ENCODE measurements at regions not wholly inside any gene's neighbourhood (a gene's known extent, or its start where the extent isn't known, plus 50 kb on each side); places are given as distances from the start of the nearest gene placed in this dataset.

DNA sequence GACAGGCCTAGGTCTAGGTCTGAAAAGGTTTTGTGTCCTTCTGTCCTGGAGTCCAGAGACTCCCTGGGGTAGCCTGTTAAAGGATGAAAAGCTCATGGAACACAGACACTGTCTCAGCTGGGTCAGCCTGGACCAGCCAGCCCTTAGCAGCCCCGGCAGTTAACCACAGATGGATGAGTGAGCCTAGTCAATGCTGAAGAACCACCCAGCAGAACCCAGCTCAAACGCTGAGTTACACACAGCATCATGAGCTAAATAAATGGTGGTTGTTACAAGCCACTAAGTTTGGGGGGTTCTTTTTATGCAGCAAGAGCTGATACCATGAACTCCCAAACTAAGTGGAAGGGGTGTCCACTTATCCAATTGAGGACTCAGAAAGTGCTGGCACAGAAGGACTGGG is 472.8 kb upstream of the PROK2 start:
- FAIRE-seq (no peak), DNase-seq (ENCODE audit: insufficient read length, low spot score) (no peak)
- TF ChIP-seq POLR2AphosphoS5 (IDR thresholded peaks at IDR 0.05; ENCODE audit: low read depth, low read length) (no peak), TAF1 (IDR thresholded peaks at IDR 0.05; ENCODE audit: low read depth, low read length) (no peak), SPI1 (IDR thresholded peaks at IDR 0.05; ENCODE audit: low read depth, low read length) (no peak), POLR2A (IDR thresholded peaks at IDR 0.05; ENCODE audit: low read depth, low read length) (no peak), PAX5 (IDR thresholded peaks at IDR 0.05; ENCODE audit: insufficient read depth, low read length, severe bottlenecking) (no peak)

GRCh38 chr3:72257203-72257602 is 472.3 kb upstream of the PROK2 start:
- FAIRE-seq = no peak
- DNase-seq (ENCODE audit: insufficient read length, low spot score) = no peak
- TF ChIP-seq SPI1 (IDR thresholded peaks at IDR 0.05; ENCODE audit: low read depth, low read length) = no peak
- no peak for TF ChIP-seq TAF1 (IDR thresholded peaks at IDR 0.05; ENCODE audit: low read depth, low read length)
- TF ChIP-seq POLR2A (IDR thresholded peaks at IDR 0.05; ENCODE audit: low read depth, low read length) = no peak
- no peak for TF ChIP-seq PAX5 (IDR thresholded peaks at IDR 0.05; ENCODE audit: insufficient read depth, low read length, severe bottlenecking)

DNA sequence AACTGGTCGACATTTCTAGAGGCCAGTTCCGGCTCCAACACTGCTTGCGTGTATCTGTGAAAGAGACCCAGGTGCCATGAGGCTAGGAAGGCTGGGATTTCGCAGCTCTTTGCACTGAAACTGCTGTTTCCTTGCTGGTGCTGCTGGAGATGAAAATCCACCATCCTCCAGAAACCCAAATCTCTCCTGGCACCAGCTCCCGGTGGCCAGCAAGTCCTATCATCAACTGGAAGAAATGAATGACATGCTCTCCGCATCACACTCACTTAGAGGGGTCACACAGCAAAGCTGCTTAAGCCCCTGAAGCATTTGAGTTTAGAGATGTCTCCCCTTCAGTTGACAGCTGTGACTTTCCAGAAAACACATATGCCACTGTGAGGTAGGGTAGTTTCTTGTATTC is 471.8 kb upstream of the PROK2 start:
- FAIRE-seq (no peak), DNase-seq (ENCODE audit: insufficient read length, low spot score) (no peak)
- TF ChIP-seq PAX5 (IDR thresholded peaks at IDR 0.05; ENCODE audit: insufficient read depth, low read length, severe bottlenecking) = no peak
- no peak for TF ChIP-seq POU2F2 (IDR thresholded peaks at IDR 0.05; ENCODE audit: low read depth, low read length)
- no peak for TF ChIP-seq POLR2A (IDR thresholded peaks at IDR 0.05; ENCODE audit: low read depth, low read length)
- TF ChIP-seq TAF1 (IDR thresholded peaks at IDR 0.05; ENCODE audit: low read depth, low read length) = no peak
- no peak for TF ChIP-seq POLR2AphosphoS5 (IDR thresholded peaks at IDR 0.05; ENCODE audit: low read depth, low read length)
- no peak for TF ChIP-seq SPI1 (IDR thresholded peaks at IDR 0.05; ENCODE audit: low read depth, low read length)

- no peak for DNase-seq (ENCODE audit: insufficient read length, low spot score)
- TF ChIP-seq POU2F2 (IDR thresholded peaks at IDR 0.05; ENCODE audit: low read depth, low read length) (no peak), SPI1 (IDR thresholded peaks at IDR 0.05; ENCODE audit: low read depth, low read length) (no peak), PAX5 (IDR thresholded peaks at IDR 0.05; ENCODE audit: insufficient read depth, low read length, severe bottlenecking) (no peak), POLR2A (IDR thresholded peaks at IDR 0.05; ENCODE audit: low read depth, low read length) (no peak), POLR2AphosphoS5 (IDR thresholded peaks at IDR 0.05; ENCODE audit: low read depth, low read length) (no peak), TAF1 (IDR thresholded peaks at IDR 0.05; ENCODE audit: low read depth, low read length) (no peak)
- peak; percentile 64 for FAIRE-seq
Measured at GRCh38 chr3:72255791-72256559, 471.0 kb upstream of the PROK2 start.

GRCh38 chr3:72255191-72255590 is 470.2 kb upstream of the PROK2 start:
- FAIRE-seq (no peak), DNase-seq (ENCODE audit: insufficient read length, low spot score) (no peak)

GRCh38 chr3:72254483-72254882 is 469.5 kb upstream of the PROK2 start:
- DNase-seq (ENCODE audit: insufficient read length, low spot score) (no peak), FAIRE-seq (no peak)
- TF ChIP-seq POLR2AphosphoS5 (IDR thresholded peaks at IDR 0.05; ENCODE audit: low read depth, low read length) (no peak), SPI1 (IDR thresholded peaks at IDR 0.05; ENCODE audit: low read depth, low read length) (no peak), PAX5 (IDR thresholded peaks at IDR 0.05; ENCODE audit: insufficient read depth, low read length, severe bottlenecking) (no peak), TAF1 (IDR thresholded peaks at IDR 0.05; ENCODE audit: low read depth, low read length) (no peak), POLR2A (IDR thresholded peaks at IDR 0.05; ENCODE audit: low read depth, low read length) (no peak), POU2F2 (IDR thresholded peaks at IDR 0.05; ENCODE audit: low read depth, low read length) (no peak)

More at GRCh38 chr3:72255191-72255590, 470.2 kb upstream of the PROK2 start:
- TF ChIP-seq POLR2A (IDR thresholded peaks at IDR 0.05; ENCODE audit: low read depth, low read length) (no peak), POLR2AphosphoS5 (IDR thresholded peaks at IDR 0.05; ENCODE audit: low read depth, low read length) (no peak), SPI1 (IDR thresholded peaks at IDR 0.05; ENCODE audit: low read depth, low read length) (no peak), POU2F2 (IDR thresholded peaks at IDR 0.05; ENCODE audit: low read depth, low read length) (no peak), PAX5 (IDR thresholded peaks at IDR 0.05; ENCODE audit: insufficient read depth, low read length, severe bottlenecking) (no peak), TAF1 (IDR thresholded peaks at IDR 0.05; ENCODE audit: low read depth, low read length) (no peak)

DNA sequence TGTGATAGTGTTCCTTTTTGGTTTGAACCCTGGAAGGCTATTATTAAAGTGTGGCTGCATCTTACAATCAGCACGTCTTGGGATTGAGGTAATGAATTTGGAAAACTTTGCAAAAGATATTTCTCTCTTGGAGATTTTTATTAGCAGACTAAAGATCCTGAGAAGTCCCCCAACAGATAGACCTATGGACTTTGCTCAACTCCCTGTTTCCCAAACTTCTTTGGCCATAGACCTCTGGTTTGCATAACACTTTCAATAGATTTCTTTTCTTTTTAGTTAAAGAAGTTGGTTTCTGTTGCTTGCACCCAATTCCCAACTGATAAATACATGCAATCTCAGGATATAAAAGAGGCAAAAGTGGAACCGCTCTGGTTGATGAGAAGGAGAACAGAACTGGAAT is 465.8 kb upstream of the PROK2 start:
- TF ChIP-seq TAF1 (IDR thresholded peaks at IDR 0.05; ENCODE audit: low read depth, low read length) = no peak
- TF ChIP-seq POLR2AphosphoS5 (IDR thresholded peaks at IDR 0.05; ENCODE audit: low read depth, low read length) = no peak
- no peak for TF ChIP-seq PAX5 (IDR thresholded peaks at IDR 0.05; ENCODE audit: insufficient read depth, low read length, severe bottlenecking)
- TF ChIP-seq SPI1 (IDR thresholded peaks at IDR 0.05; ENCODE audit: low read depth, low read length) = no peak
- TF ChIP-seq POU2F2 (IDR thresholded peaks at IDR 0.05; ENCODE audit: low read depth, low read length) = no peak
- TF ChIP-seq POLR2A (IDR thresholded peaks at IDR 0.05; ENCODE audit: low read depth, low read length) = no peak
- DNase-seq (ENCODE audit: insufficient read length, low spot score) (no peak), FAIRE-seq (no peak)

DNA sequence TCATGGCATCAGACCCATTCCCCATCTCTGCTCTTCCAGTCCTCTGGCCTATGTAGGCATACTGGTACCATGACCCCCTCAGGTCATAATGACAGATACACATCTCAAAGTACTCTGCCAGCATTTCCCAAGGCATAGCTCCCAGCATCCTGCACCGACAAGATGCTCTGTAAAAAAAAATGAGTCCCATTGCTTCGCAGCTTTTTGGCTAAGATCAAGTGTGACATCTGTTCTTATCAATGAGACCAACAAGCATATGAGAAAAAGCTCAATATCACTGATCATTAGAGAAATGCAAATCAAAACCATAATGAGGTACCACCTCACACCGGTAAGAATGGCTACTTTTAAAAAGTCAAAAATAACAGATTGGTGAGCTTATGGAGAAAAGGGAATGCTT is 463.9 kb upstream of the PROK2 start:
- TF ChIP-seq SPI1 (IDR thresholded peaks at IDR 0.05; ENCODE audit: low read depth, low read length) (no peak), POU2F2 (IDR thresholded peaks at IDR 0.05; ENCODE audit: low read depth, low read length) (no peak), TAF1 (IDR thresholded peaks at IDR 0.05; ENCODE audit: low read depth, low read length) (no peak), POLR2A (IDR thresholded peaks at IDR 0.05; ENCODE audit: low read depth, low read length) (no peak), PAX5 (IDR thresholded peaks at IDR 0.05; ENCODE audit: insufficient read depth, low read length, severe bottlenecking) (no peak), POLR2AphosphoS5 (IDR thresholded peaks at IDR 0.05; ENCODE audit: low read depth, low read length) (no peak)
- no peak for DNase-seq (ENCODE audit: insufficient read length, low spot score)
- no peak for FAIRE-seq

GRCh38 chr3:72248389-72248761 is 463.4 kb upstream of the PROK2 start:
- no peak for FAIRE-seq
- TF ChIP-seq SPI1 (IDR thresholded peaks at IDR 0.05; ENCODE audit: low read depth, low read length) = no peak
- TF ChIP-seq TAF1 (IDR thresholded peaks at IDR 0.05; ENCODE audit: low read depth, low read length) = no peak
- no peak for TF ChIP-seq PAX5 (IDR thresholded peaks at IDR 0.05; ENCODE audit: insufficient read depth, low read length, severe bottlenecking)
- no peak for TF ChIP-seq POLR2A (IDR thresholded peaks at IDR 0.05; ENCODE audit: low read depth, low read length)
- TF ChIP-seq POLR2AphosphoS5 (IDR thresholded peaks at IDR 0.05; ENCODE audit: low read depth, low read length) = no peak
- TF ChIP-seq POU2F2 (IDR thresholded peaks at IDR 0.05; ENCODE audit: low read depth, low read length) = no peak
- DNase-seq (ENCODE audit: insufficient read length, low spot score) = no peak

All from GM12891 (cell line).